HG03432 (cell line): ENCODE measurements at regions not wholly inside any gene's neighbourhood (a gene's known extent, or its start where the extent isn't known, plus 50 kb on each side); places are given as distances from the start of the nearest gene placed in this dataset.
A peak's percentile ranks its signal among the peaks of the same experiment; 100 is the strongest.
"Not testable (repeated sequence)": the region's sequence is repeated elsewhere in the genome, so short reads cannot be mapped to it uniquely, and the experiment has no call there.

ENCODE experiments used
- ATAC-seq: cut with Tn5 transposase; IDR thresholded peaks from one replicate; pipeline ENCODE4 v1.9.1; 2021; ENCODE audit warnings: mild to moderate bottlenecking, moderate library complexity; ENCODE audit not compliant: unreplicated experiment

DNA sequence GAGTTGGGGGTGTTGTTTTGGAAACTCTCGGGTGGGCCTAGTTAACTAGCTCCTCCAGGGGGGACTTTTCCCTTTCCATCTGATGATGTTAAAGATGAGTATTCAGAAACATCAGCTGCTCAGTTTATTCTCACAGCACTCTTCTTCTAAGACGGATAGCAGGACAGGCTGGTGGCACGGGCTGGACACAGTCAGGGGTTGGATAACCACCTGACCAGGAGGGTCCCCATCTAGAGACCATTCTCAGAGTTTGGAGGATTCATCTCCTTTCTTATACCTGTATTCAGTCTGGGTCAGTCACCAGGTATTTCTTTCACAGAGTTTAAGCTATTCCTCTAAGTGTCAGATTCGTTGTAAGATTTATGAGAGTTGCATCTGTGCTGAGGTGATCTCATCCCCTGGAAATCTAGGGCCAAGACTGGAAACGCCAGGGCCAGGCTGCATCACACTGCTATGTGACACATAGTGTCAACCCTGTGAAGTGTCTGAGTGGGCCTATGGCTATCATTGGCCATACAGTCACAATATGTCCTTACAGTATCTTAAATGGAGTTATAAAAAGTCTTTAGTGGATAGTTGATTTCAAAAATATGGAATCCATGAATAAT lies 111.7 kb downstream of the FAM50B start:
- no peak for ATAC-seq

- ATAC-seq, result no peak
Measured at GRCh38 chr6:3961581-3962215, 112.5 kb downstream of the FAM50B start.

GRCh38 chr6:3962291-3963280 lies 113.4 kb downstream of the FAM50B start:
- ATAC-seq, result no peak

DNA sequence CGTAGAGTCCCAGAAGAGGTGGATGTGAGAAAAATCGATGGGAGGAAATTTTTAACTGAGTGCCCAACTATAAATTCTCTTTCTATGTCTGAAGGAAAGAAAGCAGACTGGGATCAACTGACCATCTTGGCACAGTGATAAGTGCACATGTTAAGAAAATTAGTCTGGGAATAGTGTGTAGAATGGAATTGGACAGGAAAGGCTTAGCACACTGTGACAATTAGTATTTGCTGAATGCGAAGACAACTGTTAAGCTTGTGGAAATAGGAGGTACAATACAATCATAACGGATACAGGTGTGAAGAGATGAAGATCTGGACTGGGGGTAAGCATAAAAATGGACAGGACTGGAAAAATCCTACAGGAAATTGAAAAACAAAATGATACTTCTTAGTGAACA lies 114.3 kb downstream of the FAM50B start:
- no peak for ATAC-seq

- ATAC-seq, result no peak
Measured at GRCh38 chr6:3965071-3965718, 113.7 kb downstream of the FAM217A start.

DNA sequence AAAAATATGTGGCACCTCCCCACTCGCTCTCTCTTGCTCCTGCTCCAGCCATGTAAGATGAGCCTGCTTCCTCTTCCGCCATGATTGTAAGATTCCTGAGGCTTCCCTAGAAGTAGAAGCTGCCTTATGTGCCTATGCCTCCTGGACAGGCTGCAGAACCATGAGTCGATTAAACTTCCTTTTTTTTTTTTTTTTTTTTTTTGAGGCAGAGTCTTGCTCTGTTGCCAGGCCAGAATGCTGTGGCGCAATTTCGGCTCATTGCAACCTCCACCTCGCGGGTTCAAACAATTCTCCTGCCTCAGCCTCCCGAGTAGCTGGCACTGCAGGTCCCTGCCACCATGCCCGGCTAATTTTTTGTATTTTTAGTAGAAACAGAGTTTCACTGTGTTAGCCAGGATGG lies 112.5 kb downstream of the FAM217A start:
- ATAC-seq, result no peak

GRCh38 chr6:3970097-3970496 lies 108.8 kb downstream of the FAM217A start:
- ATAC-seq, result no peak

- not testable (repeated sequence) for ATAC-seq
Measured at GRCh38 chr6:3973152-3973551, 105.8 kb downstream of the FAM217A start.

DNA sequence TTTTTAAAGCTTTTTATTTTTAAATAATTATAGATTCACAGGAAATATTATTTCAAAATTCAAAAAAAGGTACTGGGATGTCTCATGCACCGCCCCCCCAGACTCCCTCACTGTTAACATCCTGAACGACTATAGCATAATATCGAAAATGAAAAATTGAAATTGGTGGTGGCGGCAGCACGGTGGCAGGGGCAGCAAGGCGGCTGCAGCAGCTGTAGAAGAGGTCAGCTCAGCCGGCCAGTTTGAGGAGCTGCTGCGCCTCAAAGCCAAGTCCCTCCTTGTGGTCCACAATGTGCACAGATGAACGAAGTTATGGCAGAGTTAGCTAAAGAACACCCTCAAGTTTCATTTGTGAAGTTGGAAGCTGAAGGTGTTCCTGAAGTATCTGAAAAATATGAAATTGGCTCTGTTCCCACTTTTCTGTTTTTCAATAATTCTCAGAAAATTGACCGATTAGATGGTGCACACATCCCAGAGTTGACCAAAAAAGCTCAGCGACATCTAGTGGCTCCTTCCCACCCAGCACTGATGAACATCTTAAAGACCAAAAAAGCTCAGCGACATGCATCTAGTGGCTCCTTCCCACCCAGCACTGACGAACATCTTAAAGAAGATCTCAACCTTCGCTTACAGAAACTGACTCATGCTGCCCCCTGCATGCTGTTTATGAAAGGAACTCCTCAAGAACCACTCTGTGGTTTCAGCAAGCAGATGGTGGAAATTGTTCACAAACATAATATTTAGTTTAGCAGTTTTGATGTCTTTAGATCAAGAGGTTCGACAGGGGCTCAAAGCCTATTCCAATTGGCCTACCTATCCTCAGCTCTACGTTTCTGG lies 100.8 kb downstream of the FAM217A start:
- ATAC-seq, result peak; percentile 84

DNA sequence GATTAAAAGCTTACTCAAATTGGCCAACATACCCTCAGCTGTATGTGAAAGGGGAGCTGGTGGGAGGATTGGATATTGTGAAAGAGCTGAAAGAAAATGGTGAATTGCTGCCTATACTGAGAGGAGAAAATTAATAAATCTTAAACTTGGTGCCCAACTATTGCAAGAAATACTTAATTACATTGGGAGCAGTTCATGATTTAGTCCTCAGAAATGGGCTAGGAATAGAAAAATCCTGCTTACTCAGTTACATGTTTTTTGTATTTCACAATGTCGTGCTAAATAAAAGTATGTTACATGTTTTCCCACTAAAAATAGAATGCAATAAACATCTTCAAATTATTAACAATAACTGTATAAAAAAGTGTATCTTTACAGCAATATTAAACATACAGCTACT lies 100.0 kb downstream of the FAM217A start:
- ATAC-seq, result not testable (repeated sequence)

GRCh38 chr6:3981917-3982316 lies 97.0 kb downstream of the FAM217A start:
- ATAC-seq, result no peak

DNA sequence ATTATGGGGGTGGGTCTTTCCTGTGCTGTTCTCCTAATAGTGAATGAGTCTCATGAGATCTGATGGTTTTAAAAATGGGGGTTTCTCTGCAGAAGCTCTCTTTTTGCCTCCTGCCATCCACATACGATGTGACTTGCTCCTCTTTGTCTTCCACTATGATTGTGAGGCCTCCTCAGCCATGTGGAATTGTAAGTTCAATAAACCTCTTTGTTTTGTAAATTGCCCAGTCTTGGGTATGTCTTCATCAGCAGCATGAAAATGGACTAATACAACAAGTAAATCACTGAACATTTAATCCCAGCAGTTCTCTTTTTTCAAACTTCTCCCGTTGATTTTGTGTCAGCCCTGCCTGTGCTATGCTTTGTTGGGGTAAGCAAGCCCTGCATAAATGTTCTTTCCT lies 95.2 kb downstream of the FAM217A start:
- no peak for ATAC-seq

GRCh38 chr6:3984494-3984893 lies 94.4 kb downstream of the FAM217A start:
- ATAC-seq, result no peak

DNA sequence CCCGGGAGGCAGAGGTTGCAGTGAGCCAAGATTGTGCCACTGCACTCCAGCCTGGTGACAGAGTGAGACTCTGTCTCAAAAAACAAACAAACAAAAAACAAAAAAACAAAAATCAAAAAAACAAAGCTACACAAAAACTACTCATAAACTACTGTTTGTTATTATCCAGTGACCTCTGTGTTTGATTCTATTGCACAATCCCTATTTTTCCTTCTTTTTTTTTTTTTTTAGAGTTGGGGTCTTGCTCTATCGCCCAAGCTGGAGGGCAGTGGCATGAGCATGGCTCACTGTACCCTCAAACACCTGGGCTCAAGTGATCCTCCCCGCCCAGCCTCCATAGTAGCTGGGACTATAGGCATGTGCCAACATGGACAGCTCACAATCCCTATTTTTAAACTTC lies 92.7 kb downstream of the FAM217A start:
- no peak for ATAC-seq

- ATAC-seq, result no peak
Measured at GRCh38 chr6:3987053-3987452, 91.9 kb downstream of the FAM217A start.

DNA sequence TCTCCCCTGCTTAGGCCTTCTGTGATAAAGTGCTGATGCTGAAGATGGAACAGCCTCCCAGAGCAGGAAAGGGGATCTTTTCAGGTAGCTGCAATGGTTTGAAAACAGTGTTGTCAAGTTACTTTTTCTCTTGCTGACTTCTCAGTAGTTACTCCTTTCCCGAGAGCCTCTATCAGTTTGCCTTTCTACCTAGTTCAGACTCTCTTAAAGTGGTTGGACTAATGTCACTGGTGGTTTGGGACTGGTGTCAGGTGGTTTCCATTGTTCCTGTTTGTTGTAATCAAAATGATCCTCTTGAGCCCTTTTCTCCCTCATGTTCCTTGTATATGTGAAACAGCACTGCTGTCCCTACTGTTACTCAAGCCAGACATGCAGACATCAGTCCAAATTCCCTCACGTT lies 91.4 kb downstream of the FAM217A start:
- ATAC-seq, result no peak

GRCh38 chr6:3990692-3991491 lies 88.0 kb downstream of the FAM217A start:
- peak; percentile 69 for ATAC-seq

GRCh38 chr6:3991941-3992340 lies 87.0 kb downstream of the FAM217A start:
- ATAC-seq, result no peak

DNA sequence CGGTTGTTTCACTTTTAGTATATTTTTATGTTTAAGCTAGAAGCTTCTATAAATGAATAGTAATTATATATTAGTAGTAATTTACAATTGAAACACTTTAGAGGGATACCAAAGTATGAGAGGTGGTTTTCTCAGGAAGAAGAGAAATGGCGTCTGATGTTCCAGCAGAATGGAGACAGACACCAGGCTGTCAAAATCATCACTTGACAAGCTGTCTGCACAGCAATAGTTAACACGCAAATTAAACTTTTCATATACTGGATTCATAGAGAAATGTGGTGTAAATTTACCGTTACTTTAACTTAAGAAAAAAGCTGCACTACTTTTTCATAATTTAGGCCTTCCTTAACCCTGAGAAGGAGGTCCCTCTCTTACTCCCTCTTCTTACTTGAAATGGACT lies 82.6 kb downstream of the FAM217A start:
- no peak for ATAC-seq
